IPS-18c (cell line): ENCODE measurements at regions not wholly inside any gene's neighbourhood (a gene's known extent, or its start where the extent isn't known, plus 50 kb on each side); places are given as distances from the start of the nearest gene placed in this dataset.

Experiments
- H3K4me3 ChIP-seq: 2 replicates; pipeline ENCODE4 v1.7.0; 2013; ENCODE audit warnings: low read depth, mild to moderate bottlenecking, low read length, moderate library complexity; ENCODE audit not compliant: insufficient read depth
- H3K9me3 ChIP-seq: one replicate; pipeline ENCODE4 v1.6.1; 2013; ENCODE audit warnings: mild to moderate bottlenecking, low read length, moderate library complexity; ENCODE audit not compliant: control insufficient read depth, insufficient read depth

DNA sequence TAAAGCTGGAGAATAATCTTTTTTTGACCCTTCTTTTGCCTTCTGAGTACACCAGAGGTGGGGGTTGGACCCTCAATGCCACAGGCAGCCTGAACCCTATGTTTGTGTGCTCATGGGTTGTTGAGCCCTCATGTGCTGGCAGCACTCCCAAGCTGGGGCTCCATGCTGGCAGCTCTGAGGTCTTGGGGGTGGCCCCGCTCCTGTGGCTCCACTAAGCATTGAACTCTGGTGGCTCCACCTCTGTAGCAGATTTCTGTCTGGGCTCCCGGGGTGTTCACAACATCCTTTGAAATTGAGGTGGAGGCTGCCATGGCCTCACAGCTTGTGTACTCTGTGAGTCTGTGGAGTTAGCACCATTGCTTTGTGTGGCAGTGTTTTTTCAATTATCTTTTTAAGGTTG, 557.4 kb upstream of the SEL1L start:
- Histone ChIP-seq H3K4me3 (no peak overlapping the region), H3K9me3 (no peaks in the 10 kb centered on the region)

DNA sequence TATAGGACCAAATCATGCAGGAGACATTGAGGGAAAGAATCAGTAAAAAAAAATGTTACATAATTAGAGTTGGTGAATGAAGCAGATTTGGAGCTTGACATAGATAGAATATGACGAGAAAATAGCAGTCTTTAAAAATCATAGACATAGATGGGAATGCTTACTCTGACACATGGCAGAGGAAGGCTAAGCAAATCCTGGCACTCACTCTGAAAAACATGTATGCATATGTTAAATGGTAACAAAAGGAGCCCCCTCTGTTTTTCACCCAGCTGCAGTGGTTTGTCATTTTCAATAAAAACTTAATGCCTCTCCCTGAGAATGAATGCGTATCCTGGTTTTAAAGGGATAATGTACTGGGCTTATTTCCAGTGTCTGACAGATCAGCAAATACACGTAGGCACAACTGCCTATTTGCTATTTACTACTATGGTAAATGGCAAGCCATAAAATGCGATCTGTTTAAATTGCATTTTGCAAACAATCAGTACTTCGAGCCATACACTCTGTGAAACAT, 561.2 kb upstream of the SEL1L start:
- Histone ChIP-seq H3K4me3 (no peak overlapping the region), H3K9me3 (no peaks in the 10 kb centered on the region)

DNA sequence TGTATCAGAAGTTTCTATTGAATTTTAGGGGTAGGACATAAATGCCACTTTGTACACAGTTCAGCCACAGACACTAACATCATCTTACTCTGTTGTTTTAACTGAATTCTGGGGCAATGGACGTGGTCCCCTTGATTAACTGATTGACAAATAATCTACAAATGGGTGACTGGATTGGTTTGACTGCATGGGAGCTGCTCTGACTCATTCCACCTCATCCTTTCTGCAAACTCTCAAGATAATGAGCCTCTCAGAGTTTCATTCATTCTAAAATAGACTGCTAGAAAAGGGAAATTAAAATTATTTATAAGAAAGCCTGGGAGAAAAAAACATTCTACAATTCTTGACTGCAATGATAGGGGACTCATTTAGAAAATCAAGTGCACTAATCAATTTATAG, 570.4 kb upstream of the SEL1L start:
- no peak overlapping the region for H3K4me3 ChIP-seq
- H3K9me3 ChIP-seq: no peaks in the 10 kb centered on the region

DNA sequence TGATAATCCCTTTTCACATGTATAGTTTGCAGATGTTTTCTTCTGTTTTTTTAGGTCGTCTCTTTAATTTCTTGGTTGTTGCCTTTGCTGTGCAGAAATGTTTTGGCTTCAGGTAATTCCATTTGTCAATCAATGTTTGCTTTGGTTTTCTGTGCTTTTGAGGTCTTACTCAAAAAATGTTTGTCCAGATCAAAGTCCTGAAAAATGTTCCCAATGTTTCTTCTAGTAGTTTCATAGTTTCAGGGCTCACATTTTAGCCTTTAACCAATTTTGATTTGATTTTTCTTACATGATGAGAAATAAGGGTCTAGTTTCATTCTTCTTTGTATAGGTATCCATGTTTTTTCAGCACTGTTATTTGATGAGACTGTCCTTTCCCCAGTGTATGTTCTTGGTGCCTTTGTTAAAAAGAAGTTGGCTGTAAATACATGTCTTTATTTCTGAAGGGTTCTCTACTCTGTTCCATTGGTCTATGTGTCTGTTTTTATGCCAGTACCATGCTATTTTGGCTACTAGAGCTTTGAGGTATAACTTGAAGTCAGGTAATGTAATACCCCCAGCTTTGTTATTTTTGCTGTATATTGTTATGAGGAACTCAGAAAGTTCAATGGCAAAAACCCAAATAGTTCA, 578.7 kb upstream of the SEL1L start:
- no peak overlapping the region for H3K4me3 ChIP-seq
- H3K9me3 ChIP-seq: no peaks in the 10 kb centered on the region

DNA sequence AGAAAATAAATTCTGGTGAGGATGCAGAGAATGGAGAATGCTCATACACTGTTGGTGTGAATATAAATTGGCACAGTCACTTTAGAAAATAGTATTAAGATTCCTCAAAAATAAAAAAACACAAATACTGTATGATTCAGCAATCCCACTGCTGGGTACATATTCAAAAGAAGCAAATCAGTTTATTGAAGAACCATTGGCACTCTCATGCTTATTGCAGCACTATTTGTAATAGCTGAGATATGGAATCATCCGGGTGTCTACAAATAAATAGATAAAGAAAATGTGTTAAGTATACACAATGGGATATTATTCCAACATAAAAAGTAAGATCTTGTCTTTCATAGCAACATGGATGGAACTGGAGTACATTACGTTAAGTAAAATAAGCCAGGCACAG, 579.4 kb upstream of the SEL1L start:
- H3K9me3 ChIP-seq: no peaks in the 10 kb centered on the region
- H3K4me3 ChIP-seq: no peak overlapping the region

DNA sequence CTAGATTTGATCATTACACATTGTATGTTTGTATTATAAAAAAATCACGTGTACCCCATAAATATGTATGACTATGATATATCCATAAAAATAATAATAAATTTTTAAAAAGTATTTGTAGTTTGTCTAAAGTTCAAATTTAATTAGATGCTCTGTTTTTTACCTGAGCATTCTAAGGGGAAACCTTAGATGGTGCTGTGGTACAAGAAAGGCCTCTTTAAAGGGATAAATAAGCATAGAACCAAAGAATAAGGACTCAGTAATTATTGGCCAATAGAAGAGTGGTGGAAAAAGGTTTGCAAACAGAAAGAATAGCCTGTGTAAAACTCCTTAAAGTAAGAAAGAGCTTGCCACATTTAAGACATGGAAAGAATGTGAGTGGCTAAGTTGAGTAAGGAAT, 580.1 kb upstream of the SEL1L start:
- no peaks in the 10 kb centered on the region for H3K9me3 ChIP-seq
- no peak overlapping the region for H3K4me3 ChIP-seq

DNA sequence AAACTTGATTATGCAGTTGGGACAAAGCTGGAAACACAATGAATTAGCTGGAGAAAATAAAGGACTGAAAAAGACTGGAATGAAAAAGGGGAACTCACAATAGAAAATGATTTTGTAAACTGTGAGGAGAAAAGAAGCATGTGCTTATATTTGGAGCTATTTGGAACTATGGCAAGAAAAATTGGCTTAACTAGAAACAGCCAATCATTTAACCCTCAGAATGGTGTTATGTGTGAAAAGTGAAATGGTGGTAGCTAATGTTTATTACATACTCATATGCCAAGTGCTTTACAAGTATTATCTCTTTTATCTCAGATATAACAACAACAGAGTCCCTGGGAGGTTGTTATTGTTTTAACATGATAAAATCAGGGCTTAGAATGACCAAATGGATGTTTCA, 583.1 kb upstream of the SEL1L start:
- no peaks in the 10 kb centered on the region for H3K9me3 ChIP-seq
- no peak overlapping the region for H3K4me3 ChIP-seq

DNA sequence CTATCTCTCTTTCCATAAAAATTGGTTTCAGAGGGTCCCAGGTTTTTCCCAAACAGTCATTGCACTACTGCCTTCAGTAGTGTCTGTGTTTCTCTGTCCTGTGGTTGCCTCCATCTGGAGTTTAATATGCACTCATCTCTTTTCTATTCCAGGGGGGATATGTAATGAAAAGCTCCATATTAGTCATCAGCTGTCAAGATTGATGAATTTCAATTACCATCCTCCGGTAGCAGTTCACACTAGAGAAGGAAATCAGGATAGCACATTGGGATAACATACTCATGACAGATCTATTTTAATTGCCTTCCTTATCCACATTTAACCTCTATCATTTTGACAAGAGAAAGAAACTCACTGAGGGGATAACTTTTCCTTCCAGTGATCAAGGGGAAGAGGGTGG, 589.0 kb upstream of the SEL1L start:
- Histone ChIP-seq H3K4me3 (no peak overlapping the region), H3K9me3 (no peaks in the 10 kb centered on the region)

DNA sequence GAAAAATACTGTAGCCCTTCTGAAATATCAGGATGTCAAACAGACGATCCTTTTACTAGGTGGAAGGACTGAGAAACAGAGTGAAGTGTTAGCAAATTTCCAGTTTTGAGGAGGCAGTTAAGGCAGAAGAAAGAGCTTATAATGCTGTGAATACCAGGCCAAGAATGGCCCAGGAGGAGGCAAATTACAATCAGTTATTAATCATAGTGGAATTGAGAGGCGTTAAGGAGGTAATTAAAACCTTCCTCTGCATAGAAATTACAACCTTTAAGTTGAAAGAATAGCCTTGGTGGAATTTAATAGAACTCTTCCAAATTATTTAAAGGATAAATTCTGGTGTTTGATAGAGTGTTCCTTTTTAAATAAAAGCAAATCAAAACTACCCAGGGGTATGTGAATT, 590.9 kb upstream of the SEL1L start:
- H3K9me3 ChIP-seq: no peaks in the 10 kb centered on the region
- H3K4me3 ChIP-seq: no peak overlapping the region

DNA sequence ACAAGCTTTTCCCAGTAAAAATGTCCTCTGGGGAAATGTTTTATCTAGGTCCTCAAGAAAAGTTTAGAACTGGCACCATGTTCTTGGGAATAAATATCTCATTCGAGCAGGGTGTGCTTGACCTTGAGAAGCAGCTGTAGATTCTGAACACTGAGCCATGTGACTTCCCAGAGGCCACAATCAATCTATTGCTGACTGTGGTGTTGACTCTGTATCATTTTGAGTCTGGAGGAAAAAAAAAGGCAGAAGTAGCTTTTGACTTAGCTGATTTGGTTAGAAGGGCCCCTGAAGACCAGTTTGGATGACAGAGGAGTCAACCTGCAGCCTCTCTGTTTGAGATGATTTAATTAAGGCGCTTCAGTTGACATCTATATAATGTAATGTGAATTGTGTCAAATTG, 592.4 kb upstream of the SEL1L start:
- no peaks in the 10 kb centered on the region for H3K9me3 ChIP-seq
- H3K4me3 ChIP-seq: no peak overlapping the region

DNA sequence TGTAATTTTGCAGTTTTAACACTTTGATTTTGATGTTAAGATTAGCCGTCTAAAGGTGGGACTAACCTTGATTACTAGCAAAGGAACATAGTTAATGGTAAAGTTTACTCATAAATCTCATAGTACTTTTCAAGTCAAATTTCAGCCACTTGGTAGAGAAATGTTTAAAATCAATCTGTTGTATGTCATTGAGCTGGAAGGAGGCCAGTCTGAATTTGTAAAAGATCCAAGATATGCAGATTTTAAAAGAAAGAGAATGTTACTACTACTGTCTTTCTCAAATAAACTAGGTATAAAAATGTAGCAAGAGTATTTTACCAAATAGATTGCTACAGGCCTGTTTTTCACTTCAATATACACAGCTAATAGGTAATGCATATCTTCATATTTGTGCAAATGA, 600.8 kb upstream of the SEL1L start:
- H3K4me3 ChIP-seq: no peak overlapping the region
- no peaks in the 10 kb centered on the region for H3K9me3 ChIP-seq

DNA sequence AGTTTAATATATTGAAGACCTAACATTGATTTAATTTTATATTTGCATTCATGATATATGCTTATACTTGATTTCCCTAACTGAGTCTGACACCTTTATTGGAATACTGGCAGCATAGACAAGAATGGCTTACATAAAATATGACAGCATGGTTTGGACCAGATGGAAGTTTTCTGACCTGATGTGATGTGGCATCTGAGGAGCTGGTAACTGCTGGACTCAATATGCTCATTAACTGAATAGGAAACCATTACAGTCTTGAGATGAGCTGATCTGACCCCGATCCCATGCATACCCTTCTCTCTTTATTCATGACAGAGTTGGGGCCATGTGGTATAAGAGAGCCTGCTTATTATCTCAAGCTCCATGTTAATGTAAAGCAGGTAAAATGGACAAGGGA, 604.8 kb upstream of the SEL1L start:
- Histone ChIP-seq H3K4me3 (no peak overlapping the region), H3K9me3 (peaks cover 6% of the 10 kb centered on the region)

DNA sequence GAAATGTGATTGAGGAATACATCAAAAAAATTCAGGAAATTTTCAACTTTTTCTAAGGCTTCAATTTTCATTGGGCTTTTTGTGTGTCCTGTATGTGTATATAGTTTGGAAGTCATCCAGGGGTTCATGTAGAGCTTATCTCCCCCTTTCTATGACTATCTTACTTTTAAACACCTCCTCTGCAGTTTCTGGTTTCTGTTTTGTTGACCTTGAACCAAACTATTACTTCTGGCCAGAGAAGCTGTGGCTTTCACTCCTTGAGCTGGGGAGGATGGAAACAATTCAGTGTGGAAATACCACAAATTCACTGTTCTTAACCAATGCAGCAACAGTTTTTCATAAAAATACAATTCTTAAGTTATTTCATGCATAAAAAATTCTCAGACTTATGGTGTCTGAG, 613.2 kb upstream of the SEL1L start:
- H3K9me3 ChIP-seq: peaks cover 4% of the 10 kb centered on the region

DNA sequence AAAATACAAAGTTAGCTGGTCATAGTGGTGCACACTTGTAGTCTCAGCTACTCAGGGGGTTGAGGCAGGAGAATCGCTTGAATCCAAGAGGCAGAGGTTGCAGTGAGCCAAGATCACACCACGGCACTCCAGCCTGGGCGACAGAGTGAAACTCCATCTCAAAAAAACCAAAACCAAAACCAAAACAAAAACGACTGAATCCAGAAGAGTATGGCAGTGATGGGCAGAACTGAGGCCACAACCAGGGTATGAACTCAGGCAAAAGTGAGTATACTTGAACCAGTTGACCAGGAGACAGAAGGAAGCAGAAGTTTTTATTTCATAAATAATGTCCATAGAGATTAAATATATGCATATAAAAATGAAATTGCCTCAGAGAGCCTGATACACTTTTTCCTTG, 620.0 kb upstream of the SEL1L start:
- Histone ChIP-seq H3K4me3 (no peak overlapping the region), H3K9me3 (no peaks in the 10 kb centered on the region)

More for the DNA sequence above, 613.2 kb upstream of the SEL1L start:
- no peak overlapping the region for H3K4me3 ChIP-seq

DNA sequence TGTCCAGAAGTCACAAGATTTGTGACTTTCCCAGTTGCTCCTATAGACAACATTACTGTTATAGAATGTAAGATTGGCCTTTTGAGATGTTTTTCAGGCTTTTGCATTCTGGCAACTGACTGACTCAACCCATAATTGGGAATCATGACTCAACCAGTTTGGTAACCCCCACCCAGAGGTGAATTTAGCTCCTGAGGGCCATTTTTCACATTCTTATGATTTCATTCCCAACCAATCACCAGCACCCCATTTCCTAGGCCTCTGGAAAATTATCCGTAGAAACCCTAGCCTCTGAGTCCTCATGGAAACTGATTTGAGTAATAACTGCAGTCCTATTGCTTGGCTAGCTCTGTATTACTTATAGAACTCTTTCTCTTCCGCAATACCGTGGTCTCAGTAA, 626.0 kb upstream of the SEL1L start:
- H3K9me3 ChIP-seq: peaks cover 2% of the 10 kb centered on the region
- no peak overlapping the region for H3K4me3 ChIP-seq

DNA sequence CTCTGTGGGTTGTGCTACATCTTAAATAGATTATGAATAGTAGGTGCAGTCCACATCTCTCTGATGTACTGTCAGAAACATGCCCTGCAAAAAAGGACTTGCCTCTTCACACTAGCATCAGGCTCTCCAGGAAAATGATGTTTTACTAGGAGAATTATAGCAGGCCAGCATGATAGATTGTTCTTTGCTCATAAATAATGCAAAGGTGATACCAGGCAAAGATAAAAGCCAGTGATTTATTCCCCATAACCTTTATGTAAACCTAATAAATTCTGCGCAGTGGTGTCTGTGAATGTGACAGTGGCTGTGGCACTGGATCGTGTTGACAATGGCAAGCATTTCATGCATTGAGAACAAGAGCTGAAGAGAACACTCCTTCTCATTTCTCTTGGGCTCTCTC, 646.5 kb upstream of the SEL1L start:
- Histone ChIP-seq H3K4me3 (no peak overlapping the region), H3K9me3 (no peaks in the 10 kb centered on the region)

DNA sequence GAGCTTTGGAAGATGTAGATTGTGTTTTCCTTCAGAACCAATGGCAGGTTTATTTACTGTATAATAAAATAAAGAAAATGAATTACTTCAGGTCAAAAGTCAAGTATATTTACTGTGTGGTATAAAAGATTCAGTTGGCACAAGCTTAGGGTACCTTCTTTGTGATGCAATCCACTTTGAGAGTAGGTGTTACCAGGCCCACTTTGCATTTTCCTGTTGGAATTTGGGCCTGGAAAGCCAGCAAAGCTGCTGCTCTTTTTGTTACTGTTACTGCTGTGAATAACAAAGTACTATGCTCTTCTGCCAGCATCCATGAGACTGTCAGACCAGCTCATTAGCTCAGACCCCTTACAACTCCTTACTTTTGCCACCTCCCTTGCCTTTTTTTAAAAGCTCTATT, 649.0 kb upstream of the SEL1L start:
- H3K4me3 ChIP-seq: no peak overlapping the region
- no peaks in the 10 kb centered on the region for H3K9me3 ChIP-seq

DNA sequence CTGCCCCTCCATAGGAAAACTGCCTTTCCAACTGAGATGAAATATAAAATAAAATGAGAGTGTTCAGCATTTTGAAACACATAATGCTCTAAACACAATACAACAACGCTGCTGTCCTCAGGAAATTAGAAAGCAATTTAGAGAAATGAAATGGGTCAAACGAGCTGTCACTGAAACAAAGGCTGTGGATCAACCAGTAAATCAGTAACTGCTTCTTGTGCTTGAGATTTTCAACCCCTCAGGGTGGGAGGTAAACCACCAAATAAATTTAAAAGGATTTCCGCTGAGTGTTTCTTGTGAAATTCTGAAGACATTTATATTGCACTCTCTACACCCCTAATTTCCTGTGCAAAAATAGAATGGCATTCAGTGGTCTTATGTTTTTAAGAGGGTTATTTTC, 657.1 kb upstream of the SEL1L start:
- Histone ChIP-seq H3K9me3 (peaks cover 8% of the 10 kb centered on the region), H3K4me3 (no peak overlapping the region)

DNA sequence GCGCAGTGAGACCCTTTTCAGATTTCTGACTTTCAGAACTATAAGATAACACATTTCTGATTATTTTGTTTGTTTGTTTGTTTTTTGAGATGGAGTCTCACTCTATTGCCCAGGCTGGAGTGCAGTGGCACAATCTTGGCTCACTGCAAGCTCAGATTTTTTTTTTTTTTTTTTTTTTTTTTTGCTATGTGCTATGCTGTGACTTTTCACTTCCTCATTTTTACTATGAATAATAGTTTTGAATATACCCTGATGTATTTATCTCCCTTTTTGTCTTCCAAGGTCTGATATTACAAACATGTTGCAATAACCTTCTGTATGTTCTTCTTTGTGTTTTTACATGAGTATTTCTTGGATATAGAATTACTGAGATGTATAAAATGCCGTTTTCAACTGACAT, 658.7 kb upstream of the SEL1L start:
- H3K9me3 ChIP-seq: peaks cover 8% of the 10 kb centered on the region
- H3K4me3 ChIP-seq: no peak overlapping the region
